SK-N-MC (cell line): ENCODE measurements at regions not wholly inside any gene's neighbourhood (a gene's known extent, or its start where the extent isn't known, plus 50 kb on each side); places are given as distances from the start of the nearest gene placed in this dataset.

Experiments used
- EZH2 ChIP-seq: fragments of 200-600 bp; sonication (generic); IDR thresholded peaks from one replicate; pipeline ENCODE4 v1.6.1; 2017; ENCODE audit warnings: antibody characterized with exemption
- POLR2AphosphoS5 ChIP-seq: IDR thresholded peaks from 2 replicates; pipeline ENCODE4 v1.6.1; 2012; ENCODE audit warnings: mild to moderate bottlenecking, low read depth, low read length, borderline replicate concordance

- TF ChIP-seq POLR2AphosphoS5 = no peak
- TF ChIP-seq EZH2 = no peak
Measured at GRCh38 chr20:16946097-16946496, 197.9 kb downstream of the OTOR start.
